Panc1 (cell line): ENCODE measurements at regions not wholly inside any gene's neighbourhood (a gene's known extent, or its start where the extent isn't known, plus 50 kb on each side); places are given as distances from the start of the nearest gene placed in this dataset.

Experiments used
- TF ChIP-seq, protein P1 (sequence below): fragments of 450-650 bp; IDR thresholded peaks from 2 replicates; pipeline ENCODE4 v1.5.1; 2017; ENCODE audit warnings: mild to moderate bottlenecking
- TF ChIP-seq, protein P2 (sequence below), 2 experiments: IDR thresholded peaks; 2 replicates each; pipeline ENCODE4 v1.6.1; 2011 to 2012; ENCODE audit warnings: low read depth in 2 of 2, control low read depth in 1 of 2, low read length in 1 of 2, mild to moderate bottlenecking in 1 of 2, moderate library complexity in 1 of 2; ENCODE audit not compliant: insufficient read depth in 1 of 2

DNA sequence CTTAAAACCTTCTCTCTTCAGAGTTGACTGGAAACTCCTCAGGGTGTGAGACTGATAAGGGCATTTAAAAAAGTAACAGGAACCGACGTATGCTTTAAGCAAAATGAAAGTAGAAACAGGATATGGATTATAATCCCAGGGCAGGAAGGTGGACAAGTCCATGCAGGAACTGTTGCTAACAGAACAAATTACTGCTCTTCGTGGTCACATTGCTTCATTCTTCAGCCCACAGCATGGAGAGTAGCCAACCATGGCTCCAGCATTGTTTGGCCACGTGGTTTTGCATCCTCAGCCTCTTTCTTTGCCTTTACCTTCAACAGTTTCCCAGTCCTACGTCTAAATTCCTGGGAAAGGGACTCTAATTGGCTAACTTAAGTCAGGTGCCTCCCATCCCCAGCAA lies 563.1 kb upstream of the ISX start:
- TF ChIP-seq, protein P1, sequence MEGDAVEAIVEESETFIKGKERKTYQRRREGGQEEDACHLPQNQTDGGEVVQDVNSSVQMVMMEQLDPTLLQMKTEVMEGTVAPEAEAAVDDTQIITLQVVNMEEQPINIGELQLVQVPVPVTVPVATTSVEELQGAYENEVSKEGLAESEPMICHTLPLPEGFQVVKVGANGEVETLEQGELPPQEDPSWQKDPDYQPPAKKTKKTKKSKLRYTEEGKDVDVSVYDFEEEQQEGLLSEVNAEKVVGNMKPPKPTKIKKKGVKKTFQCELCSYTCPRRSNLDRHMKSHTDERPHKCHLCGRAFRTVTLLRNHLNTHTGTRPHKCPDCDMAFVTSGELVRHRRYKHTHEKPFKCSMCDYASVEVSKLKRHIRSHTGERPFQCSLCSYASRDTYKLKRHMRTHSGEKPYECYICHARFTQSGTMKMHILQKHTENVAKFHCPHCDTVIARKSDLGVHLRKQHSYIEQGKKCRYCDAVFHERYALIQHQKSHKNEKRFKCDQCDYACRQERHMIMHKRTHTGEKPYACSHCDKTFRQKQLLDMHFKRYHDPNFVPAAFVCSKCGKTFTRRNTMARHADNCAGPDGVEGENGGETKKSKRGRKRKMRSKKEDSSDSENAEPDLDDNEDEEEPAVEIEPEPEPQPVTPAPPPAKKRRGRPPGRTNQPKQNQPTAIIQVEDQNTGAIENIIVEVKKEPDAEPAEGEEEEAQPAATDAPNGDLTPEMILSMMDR = no peak
- TF ChIP-seq, protein P2, sequence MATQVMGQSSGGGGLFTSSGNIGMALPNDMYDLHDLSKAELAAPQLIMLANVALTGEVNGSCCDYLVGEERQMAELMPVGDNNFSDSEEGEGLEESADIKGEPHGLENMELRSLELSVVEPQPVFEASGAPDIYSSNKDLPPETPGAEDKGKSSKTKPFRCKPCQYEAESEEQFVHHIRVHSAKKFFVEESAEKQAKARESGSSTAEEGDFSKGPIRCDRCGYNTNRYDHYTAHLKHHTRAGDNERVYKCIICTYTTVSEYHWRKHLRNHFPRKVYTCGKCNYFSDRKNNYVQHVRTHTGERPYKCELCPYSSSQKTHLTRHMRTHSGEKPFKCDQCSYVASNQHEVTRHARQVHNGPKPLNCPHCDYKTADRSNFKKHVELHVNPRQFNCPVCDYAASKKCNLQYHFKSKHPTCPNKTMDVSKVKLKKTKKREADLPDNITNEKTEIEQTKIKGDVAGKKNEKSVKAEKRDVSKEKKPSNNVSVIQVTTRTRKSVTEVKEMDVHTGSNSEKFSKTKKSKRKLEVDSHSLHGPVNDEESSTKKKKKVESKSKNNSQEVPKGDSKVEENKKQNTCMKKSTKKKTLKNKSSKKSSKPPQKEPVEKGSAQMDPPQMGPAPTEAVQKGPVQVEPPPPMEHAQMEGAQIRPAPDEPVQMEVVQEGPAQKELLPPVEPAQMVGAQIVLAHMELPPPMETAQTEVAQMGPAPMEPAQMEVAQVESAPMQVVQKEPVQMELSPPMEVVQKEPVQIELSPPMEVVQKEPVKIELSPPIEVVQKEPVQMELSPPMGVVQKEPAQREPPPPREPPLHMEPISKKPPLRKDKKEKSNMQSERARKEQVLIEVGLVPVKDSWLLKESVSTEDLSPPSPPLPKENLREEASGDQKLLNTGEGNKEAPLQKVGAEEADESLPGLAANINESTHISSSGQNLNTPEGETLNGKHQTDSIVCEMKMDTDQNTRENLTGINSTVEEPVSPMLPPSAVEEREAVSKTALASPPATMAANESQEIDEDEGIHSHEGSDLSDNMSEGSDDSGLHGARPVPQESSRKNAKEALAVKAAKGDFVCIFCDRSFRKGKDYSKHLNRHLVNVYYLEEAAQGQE (IDR thresholded peaks at IDR 0.05; ENCODE audit: insufficient read depth in 1 of 2, low read depth in 2 of 2, low read length in 1 of 2) = no peak
